ENCODE measurements at regions not wholly inside any gene's neighbourhood (a gene's known extent, or its start where the extent isn't known, plus 50 kb on each side); places are given as distances from the start of the nearest gene placed in this dataset.

DNA sequence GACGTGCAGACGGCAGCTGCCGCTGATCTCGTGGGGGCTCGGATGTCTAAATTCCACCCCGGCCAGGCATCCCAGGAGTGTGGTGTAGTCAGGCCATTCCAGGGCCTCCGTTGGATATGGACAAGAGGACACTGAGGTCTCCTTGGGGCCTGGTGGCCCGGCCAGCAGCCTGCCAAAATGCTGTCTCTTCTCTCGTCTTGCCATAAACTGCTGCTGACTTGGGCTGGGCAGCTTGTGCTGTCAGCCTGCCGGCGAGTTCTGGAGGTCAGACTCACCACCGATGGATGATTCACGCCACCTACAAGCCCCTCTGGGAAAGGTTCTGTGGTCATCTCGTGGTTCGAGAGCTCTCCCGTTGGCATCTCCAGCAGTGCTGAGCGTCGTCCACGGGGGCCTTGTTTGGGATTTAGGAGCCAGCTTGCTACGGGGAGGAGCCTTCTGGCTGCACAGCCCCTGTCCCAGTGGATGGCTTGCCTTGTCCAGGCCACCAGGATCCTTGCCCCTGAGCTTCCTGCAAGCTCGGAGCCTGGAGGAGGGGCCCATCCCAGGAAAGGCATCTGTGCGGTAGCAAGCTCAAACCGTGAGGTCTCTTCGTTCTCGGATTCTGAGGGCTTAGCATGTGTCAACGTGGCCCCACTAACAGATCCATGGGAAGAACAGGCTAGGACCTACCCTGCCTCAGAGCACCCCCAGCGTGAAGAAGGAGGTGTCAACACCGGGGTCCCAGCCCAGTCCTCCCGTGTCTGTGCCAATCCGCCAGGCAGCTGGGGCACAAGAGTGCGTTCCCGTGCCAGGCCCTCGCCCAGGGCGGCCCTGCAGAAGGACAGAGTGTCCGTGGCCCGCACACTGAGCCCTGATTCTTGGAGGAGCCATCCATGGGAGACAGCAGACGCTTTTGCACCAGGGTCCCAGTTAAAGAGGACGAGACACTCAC lies 1114.1 kb downstream of the BRD1 start:
- Mint-ChIP-seq H3K4me3 (no peak overlapping the region), H3K9me3 (no peaks in the 10 kb centered on the region)
- no peak for DNase-seq

DNA sequence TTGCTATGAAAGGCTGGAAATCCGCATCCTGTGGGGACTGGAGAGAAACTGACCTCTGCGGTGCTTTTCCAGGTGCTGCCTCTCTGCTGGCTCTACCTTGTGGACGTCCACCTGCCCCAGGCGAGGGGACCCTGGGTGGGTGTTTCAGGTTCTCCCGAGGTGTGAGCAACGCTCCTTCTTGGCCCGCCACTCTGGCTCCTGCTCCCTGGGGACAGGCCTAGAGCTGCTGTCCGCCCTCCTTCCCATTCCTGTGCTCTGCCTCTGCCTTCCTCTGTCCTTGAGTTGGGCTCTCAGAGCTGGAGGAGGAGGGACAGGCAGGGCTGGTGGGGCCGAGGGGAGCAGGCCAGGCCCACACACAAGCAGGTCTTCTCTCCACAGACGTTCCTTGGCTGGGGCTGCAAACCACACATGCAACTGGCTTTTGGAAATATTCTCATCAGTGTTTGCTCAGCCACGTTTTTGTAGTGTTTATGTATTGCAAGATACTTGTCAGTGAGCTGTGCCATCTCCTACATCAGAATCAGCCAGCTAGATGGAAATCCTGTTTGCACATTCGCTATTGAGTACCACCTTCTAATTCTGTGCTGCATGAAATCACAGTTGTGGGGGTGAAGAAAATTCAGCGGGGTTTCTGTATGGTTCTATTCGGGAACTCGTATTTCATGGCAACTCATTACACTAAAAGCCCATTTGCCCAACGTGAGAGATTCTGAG lies 1115.0 kb downstream of the BRD1 start:
- no peak overlapping the region for H3K4me3 Mint-ChIP-seq
- no peaks in the 10 kb centered on the region for H3K9me3 Mint-ChIP-seq

More for the DNA sequence above, 1114.1 kb downstream of the BRD1 start:
- no peaks in the 10 kb centered on the region for H3K36me3 Mint-ChIP-seq (ENCODE audit: low read depth)
- no peaks in the 10 kb centered on the region for H3K4me1 Mint-ChIP-seq (ENCODE audit: low read depth)
- peaks cover 13% of the 10 kb centered on the region for H3K27me3 Mint-ChIP-seq
- no peak overlapping the region for H3K27ac Mint-ChIP-seq

DNA sequence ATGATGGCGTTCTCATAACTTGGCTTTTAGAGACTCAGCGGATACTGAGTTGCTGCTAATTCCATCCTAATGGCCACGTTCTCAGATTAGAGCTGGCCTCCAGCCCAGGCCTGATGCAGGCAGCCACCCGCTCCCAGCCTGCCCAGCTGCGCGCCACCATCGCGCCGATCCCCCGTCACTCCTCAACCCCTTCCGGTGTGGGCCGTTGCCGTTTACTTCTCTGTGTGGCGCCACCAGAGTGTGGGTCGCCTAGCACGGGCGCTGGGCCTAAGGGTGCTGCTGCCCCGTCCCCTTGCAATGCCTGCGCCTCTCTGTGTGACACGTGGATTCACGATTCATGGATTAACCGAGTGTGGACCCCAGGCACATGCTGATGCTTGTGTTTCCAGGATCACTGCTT lies 1116.0 kb downstream of the BRD1 start:
- no peak overlapping the region for H3K4me3 Mint-ChIP-seq
- H3K9me3 Mint-ChIP-seq: no peaks in the 10 kb centered on the region
- DNase-seq: no peak
- H3K27ac Mint-ChIP-seq: no peak overlapping the region
- no peaks in the 10 kb centered on the region for H3K4me1 Mint-ChIP-seq (ENCODE audit: low read depth)
- peaks cover 7% of the 10 kb centered on the region for H3K27me3 Mint-ChIP-seq
- H3K36me3 Mint-ChIP-seq (ENCODE audit: low read depth): no peaks in the 10 kb centered on the region

More for the DNA sequence above, 1115.0 kb downstream of the BRD1 start:
- no peak for DNase-seq
- Mint-ChIP-seq H3K4me1 (ENCODE audit: low read depth) (no peaks in the 10 kb centered on the region), H3K27ac (no peak overlapping the region), H3K27me3 (peaks cover 13% of the 10 kb centered on the region), H3K36me3 (ENCODE audit: low read depth) (no peaks in the 10 kb centered on the region)

DNA sequence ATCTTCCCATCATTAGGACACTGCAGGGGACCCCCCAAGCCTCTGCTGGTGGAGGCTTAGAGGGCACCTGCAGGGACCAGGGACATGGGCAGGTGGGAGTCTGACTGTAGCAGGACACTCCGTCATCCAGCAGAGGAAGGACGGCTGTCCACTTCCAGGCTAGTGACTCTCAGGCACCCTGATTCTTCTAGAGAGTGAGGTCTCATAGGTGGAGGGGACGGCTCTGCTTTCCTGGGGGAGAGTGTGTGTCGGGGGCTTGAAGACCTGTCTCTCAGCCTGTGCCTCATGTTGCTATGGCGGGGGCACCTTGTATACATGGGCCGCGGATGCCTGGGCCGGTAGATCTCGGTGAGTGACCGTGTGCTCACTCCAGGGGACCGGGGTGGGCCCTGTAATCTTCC lies 1116.6 kb downstream of the BRD1 start:
- Mint-ChIP-seq H3K36me3 (ENCODE audit: low read depth) (no peaks in the 10 kb centered on the region), H3K4me3 (no peak overlapping the region), H3K4me1 (ENCODE audit: low read depth) (no peaks in the 10 kb centered on the region), H3K9me3 (no peaks in the 10 kb centered on the region), H3K27ac (no peak overlapping the region), H3K27me3 (peaks cover 4% of the 10 kb centered on the region)
- DNase-seq: no peak

DNA sequence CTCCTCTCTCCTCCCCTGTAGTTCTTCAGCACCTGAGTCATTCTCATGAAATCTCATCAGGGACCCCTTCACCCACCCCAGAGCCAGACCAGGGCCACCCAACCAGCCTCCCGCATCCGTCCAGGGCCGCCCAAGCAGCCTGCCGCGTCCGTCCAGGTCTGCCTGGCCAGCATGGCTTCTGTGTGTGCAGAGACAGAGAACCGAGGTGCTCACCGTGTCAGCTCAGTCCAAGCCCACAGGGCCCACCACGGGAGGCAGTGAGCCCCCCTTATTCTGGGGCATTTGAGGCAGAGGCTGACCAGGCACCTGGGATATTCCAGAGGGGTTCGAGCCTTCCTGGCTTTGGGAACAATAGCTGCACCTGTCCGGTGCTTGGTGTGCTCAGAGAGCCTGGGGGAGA lies 1117.3 kb downstream of the BRD1 start:
- no peak for DNase-seq
- no peaks in the 10 kb centered on the region for H3K4me1 Mint-ChIP-seq (ENCODE audit: low read depth)
- H3K9me3 Mint-ChIP-seq: no peaks in the 10 kb centered on the region
- H3K27me3 Mint-ChIP-seq: peaks cover 4% of the 10 kb centered on the region
- H3K27ac Mint-ChIP-seq: no peak overlapping the region
- H3K4me3 Mint-ChIP-seq: no peak overlapping the region
- no peaks in the 10 kb centered on the region for H3K36me3 Mint-ChIP-seq (ENCODE audit: low read depth)

DNA sequence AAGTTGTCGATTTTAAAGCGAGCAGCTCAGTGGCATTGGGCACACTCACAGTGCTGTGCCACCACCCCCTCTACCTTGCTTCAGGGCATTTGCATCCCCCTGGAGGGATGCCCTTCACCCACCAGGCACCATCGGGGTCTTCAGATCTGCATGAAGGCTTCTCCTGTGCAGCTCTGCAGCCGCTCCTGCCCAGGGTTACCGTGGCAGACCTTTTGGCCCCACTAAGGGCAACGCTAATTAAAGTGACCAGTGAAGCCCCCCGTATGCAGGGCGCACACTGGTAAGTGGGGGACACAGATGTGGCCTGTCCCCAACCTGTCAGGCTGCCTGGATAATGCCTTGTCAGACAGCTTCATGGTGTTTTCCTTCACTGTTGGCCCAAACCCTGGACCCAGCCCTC lies 1117.7 kb downstream of the BRD1 start:
- Mint-ChIP-seq H3K27ac (no peak overlapping the region), H3K4me1 (ENCODE audit: low read depth) (no peaks in the 10 kb centered on the region), H3K36me3 (ENCODE audit: low read depth) (no peaks in the 10 kb centered on the region), H3K27me3 (peaks cover 2% of the 10 kb centered on the region), H3K9me3 (no peaks in the 10 kb centered on the region), H3K4me3 (no peak overlapping the region)
- DNase-seq: no peak

DNA sequence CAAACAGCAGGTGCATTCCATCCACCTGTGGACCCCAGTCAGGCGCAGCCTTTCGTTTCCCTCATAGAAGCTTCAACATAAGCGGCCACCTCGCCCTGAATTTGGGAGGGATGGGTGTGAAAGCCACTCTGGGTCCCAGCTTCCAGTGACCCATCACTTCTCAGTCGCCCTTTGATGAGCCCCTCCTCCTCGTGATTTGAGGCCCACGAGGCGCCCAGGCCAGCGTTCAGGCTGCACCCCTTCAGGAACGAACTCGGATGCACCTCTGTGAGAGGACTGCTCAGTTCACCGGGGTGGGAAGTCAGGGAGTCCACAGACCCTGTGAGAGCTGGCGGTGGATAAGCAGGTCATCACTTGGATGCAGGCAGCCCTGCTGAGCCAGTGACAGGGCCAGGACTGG lies 1118.2 kb downstream of the BRD1 start:
- Mint-ChIP-seq H3K27ac (no peak overlapping the region), H3K36me3 (ENCODE audit: low read depth) (no peaks in the 10 kb centered on the region), H3K4me3 (no peak overlapping the region), H3K9me3 (no peaks in the 10 kb centered on the region), H3K4me1 (ENCODE audit: low read depth) (no peaks in the 10 kb centered on the region), H3K27me3 (no peaks in the 10 kb centered on the region)
- DNase-seq: no peak

DNA sequence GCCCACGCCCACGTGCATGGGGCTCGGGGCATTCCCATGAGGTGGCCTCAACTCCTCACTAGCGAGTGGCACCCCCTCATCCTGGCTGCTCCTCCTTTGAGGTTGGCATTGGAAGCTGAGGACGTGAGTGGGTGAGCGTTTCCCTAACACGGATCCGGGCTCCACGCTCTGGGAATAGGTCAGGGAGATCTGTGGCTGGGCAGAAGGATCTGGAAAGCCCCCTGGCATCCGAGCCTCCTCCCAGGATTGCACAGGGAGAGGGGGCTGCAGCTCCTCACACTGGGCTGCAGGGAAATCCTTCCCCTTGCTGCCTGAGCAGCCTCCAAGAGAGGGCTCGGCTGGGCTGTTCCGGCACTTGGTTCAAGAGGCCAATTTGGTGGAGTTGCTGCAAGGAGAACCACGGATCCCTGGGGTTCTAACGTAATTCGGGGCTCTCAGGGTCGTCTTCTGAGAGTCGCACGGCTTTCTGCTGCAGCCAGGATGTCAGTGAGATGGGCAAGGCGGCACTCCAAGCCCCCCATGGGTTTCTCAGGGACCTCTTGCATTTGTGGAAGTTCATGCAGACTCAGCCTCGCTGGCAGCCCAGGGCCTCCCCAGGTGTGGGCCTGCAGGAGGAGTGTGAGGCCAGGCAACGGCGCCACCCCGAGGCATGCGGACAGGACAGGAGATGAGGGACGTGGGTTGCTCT lies 1119.0 kb downstream of the BRD1 start:
- no peak for DNase-seq
- Mint-ChIP-seq H3K9me3 (no peaks in the 10 kb centered on the region), H3K4me3 (no peak overlapping the region), H3K27me3 (no peaks in the 10 kb centered on the region), H3K36me3 (ENCODE audit: low read depth) (no peaks in the 10 kb centered on the region), H3K27ac (no peak overlapping the region), H3K4me1 (ENCODE audit: low read depth) (no peaks in the 10 kb centered on the region)

DNA sequence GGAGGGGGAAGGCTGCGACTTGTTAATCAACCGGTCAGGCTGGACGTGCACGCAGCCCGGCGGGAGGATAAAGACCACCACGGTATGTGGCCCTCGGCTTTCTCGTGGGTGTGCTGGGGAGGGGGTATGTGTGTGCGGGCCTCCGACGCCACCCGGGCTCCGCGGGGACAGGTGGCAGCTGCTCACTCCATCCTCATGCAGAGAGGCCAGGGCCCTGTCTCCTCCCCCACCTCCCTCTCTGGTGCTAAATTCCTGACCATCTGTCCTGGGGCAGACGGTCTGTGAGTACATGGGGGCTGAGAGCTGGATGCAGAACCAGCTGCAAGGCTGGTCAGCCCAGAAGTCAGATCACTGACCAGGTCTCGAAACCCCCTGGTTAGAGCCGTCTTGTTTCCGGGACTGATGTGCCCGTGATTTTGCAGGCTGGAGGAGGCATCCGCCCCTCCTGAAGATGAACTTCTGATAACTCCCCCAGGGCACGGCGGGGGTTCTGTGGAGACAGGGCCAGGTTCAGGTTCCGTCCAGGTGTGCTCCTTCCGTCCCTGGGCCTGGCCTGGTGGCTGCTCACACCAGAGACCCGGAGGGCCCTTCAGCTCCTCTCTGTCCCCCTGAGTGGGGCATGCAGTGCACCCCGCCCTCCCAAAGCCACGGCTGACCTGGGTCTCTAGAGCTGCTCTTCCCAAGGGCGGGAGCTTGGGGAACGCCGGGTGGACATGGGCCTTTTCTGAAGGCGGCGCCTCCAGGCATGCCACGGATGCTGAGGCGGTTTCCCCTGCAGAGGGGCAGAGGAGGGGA lies 1119.7 kb downstream of the BRD1 start:
- Mint-ChIP-seq H3K27ac (no peak overlapping the region), H3K27me3 (no peaks in the 10 kb centered on the region), H3K4me1 (ENCODE audit: low read depth) (no peaks in the 10 kb centered on the region), H3K4me3 (no peak overlapping the region), H3K9me3 (no peaks in the 10 kb centered on the region), H3K36me3 (ENCODE audit: low read depth) (no peaks in the 10 kb centered on the region)
- DNase-seq: no peak

DNA sequence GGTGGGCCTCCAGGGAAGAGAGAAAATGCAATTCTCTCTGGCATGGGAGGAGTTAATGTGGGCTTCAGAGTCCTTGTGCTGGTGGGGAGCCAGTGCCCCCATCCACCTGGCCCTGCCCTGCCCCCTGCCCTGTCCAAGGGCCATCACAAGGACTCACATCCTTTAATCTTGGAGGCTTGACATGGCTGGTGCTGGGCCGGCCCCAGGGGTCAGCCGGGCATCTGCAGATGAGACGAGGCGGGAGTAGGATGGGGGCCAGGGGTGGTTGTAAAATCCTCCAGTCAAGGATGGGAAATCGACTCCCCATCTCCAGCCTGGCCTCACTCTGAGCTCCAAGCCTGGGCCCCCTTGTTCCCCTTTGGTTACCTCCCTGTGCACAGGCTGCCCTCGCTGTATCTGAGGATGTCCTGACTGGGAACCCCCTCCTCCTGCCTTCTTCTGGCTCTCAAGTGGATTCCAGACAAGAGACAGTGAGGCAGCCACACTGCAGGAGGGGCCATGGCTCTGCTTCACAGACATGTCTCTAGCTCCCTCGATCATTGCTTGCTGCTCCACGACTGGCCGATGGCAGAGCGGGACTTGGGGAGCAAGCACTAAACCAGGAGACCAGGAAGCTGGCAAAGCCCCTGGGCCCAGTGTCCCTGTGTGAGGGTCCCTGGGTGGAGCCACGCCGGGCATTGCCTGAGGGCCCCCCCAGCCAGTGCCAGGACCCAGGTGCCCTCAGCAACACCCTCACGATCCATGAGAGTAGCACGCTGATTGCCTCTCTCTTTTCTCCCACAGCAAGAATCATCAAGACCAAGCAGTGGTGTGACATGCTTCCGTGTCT lies 1120.5 kb downstream of the BRD1 start:
- H3K27ac Mint-ChIP-seq: no peak overlapping the region

DNA sequence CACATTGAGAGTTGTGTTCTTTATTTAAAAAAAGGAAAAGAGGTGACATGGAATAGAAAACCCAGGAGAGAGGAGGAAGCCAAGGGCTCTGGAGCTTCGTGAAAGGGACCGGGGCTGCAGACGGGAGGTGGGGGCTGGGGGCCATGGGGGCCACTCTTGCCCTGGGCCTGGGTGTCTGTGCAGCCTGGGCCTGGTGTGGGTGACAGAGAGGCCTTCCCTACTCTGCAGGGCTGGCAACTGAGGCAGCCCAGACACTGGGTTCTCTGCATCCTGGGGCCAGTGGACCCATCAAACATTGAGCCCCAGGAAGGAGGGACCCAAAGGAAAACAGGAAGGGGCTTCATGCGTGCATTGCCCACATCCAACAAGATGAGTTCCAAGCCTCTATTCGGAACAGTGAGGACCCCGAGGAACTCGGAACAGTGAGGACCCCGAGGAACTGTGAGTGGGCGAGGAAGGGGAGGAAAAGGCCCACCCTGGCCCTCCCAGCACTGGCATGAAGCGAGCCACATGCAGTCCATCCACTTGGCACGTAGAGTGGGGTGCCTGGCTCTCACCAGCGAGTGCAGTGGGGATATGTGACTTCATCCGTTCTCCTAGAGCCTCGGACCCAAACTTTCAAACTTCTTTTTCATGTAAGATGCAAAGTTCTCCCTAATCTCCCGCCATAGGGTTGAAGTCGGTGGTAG lies 1121.6 kb downstream of the BRD1 start:
- Mint-ChIP-seq H3K4me3 (no peak overlapping the region), H3K27ac (no peak overlapping the region), H3K27me3 (peaks cover 3% of the 10 kb centered on the region), H3K9me3 (no peaks in the 10 kb centered on the region), H3K4me1 (ENCODE audit: low read depth) (no peaks in the 10 kb centered on the region), H3K36me3 (ENCODE audit: low read depth) (no peaks in the 10 kb centered on the region)
- DNase-seq: no peak

More for the DNA sequence above, 1120.5 kb downstream of the BRD1 start:
- no peaks in the 10 kb centered on the region for H3K4me1 Mint-ChIP-seq (ENCODE audit: low read depth)
- no peaks in the 10 kb centered on the region for H3K36me3 Mint-ChIP-seq (ENCODE audit: low read depth)
- H3K4me3 Mint-ChIP-seq: no peak overlapping the region
- no peak for DNase-seq
- peaks cover under 1% of the 10 kb centered on the region for H3K27me3 Mint-ChIP-seq
- no peaks in the 10 kb centered on the region for H3K9me3 Mint-ChIP-seq

DNA sequence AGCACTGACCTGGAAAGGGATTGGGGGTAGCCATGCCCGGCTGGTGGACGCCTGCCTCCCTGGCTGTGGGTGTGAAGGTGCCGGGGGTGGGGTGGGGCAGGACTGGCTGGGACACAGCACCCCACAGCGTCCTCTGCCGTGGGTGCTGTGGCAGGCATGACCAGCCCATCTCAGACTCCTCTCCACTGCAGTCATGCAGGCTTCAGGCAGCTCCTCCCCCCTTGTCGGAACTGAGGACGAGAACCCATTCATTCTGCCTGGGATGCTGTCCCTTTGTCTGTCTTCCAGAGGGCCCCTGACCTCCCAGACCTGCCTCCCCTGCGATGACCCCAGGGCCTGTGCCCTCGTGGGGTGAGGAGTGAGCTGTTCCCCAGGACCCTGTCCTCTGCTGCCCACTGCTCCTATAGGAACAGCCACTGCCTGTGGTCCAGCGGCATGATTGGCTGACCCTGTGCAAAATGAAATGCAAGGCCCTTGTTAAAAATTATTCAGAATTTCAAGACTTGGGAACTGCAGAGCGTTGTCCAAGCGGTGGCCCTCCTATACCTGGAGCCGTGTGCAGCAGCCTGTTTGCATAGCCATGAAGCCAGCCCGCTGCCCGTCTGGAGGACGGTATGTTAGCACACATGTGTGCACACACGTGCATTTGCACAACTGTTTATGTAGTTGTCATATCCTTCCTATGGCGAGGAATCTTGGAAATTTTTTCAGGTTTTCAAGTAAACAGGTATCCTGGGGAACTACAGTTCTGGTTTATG lies 1122.3 kb downstream of the BRD1 start:
- H3K9me3 Mint-ChIP-seq: no peaks in the 10 kb centered on the region
- peaks cover 3% of the 10 kb centered on the region for H3K27me3 Mint-ChIP-seq
- H3K4me1 Mint-ChIP-seq (ENCODE audit: low read depth): no peaks in the 10 kb centered on the region
- H3K36me3 Mint-ChIP-seq (ENCODE audit: low read depth): no peaks in the 10 kb centered on the region
- DNase-seq: no peak
- H3K4me3 Mint-ChIP-seq: no peak overlapping the region
- H3K27ac Mint-ChIP-seq: no peak overlapping the region

Measured in activated T-cell treated with anti-CD3 and anti-CD28 coated beads, Interleukin-2, amount 50 U/mL, for 24 hours (primary cell).